OCI-LY7 (cell line): ENCODE measurements at regions not wholly inside any gene's neighbourhood (a gene's known extent, or its start where the extent isn't known, plus 50 kb on each side); places are given as distances from the start of the nearest gene placed in this dataset.
"Not testable (repeated sequence)": the region's sequence is repeated elsewhere in the genome, so short reads cannot be mapped to it uniquely, and the experiment has no call there.

ENCODE experiments used
- BruUV-seq: library from RNA; stranded (reverse); fragments of 400-500 nt; replicated peaks from 2 replicates; lab custom pipeline; 2021; lab: Mats Ljungman, UMichigan
- CTCF ChIA-PET: fragments of 300-600 bp; sonication (Branson Sonifier 250); formaldehyde crosslinking; loops from one replicate; lab custom pipeline; 2022; ENCODE audit warnings: antibody characterized with exemption; ENCODE audit not compliant: unreplicated experiment; lab: Charles Lee
- POLR2A ChIA-PET: fragments of 300-600 bp; sonication (Branson Sonifier 250); formaldehyde crosslinking; loops from one replicate; lab custom pipeline; 2022; ENCODE audit warnings: antibody characterized with exemption; lab: Charles Lee
- DNase-seq: peaks from one replicate; pipeline ENCODE4 v3.0.0-alpha.2; 2015; ENCODE audit warnings: low spot score
- H2AFZ ChIP-seq: fragments of 200-600 bp; sonication (generic), shearing (Covaris generic); 2 replicates; pipeline ENCODE4 v1.6.1; 2014; ENCODE audit warnings: mild to moderate bottlenecking, antibody characterized with exemption, low read length, moderate library complexity
- H3K27ac ChIP-seq: fragments of 200-600 bp; sonication (generic); 2 replicates; pipeline ENCODE4 v1.5.1; 2014; ENCODE audit warnings: mixed run types, low read depth, mild to moderate bottlenecking, moderate library complexity, low read length, inconsistent platforms; ENCODE audit not compliant: poor library complexity, severe bottlenecking
- H3K36me3 ChIP-seq: fragments of 200-600 bp; sonication (generic); 2 replicates; pipeline ENCODE4 v1.6.1; 2014; ENCODE audit warnings: mild to moderate bottlenecking, antibody characterized with exemption, low read length, moderate library complexity, mixed read lengths; ENCODE audit not compliant: insufficient read depth
- H3K4me1 ChIP-seq: fragments of 200-600 bp; sonication (generic); 2 replicates; pipeline ENCODE4 v1.5.1; 2014; ENCODE audit warnings: mild to moderate bottlenecking, low read length; ENCODE audit not compliant: insufficient read depth, poor library complexity, severe bottlenecking
- H3K4me2 ChIP-seq: fragments of 200-600 bp; sonication (generic); 2 replicates; pipeline ENCODE4 v1.6.1; 2014; ENCODE audit warnings: mild to moderate bottlenecking, low read length
- H3K4me3 ChIP-seq: fragments of 200-600 bp; sonication (generic); 2 replicates; pipeline ENCODE4 v1.5.1; 2014; ENCODE audit warnings: mild to moderate bottlenecking, low read depth, low read length; ENCODE audit not compliant: poor library complexity, severe bottlenecking
- H3K79me2 ChIP-seq: fragments of 200-600 bp; sonication (generic); 2 replicates; pipeline ENCODE4 v1.6.1; 2016; ENCODE audit warnings: low read depth, mild to moderate bottlenecking, low read length, moderate library complexity, mixed read lengths; ENCODE audit not compliant: insufficient read depth
- H3K9me2 ChIP-seq: fragments of 200-600 bp; sonication (generic); 2 replicates; pipeline ENCODE4 v1.6.1; 2016; ENCODE audit warnings: mild to moderate bottlenecking, low read length, mixed read lengths; ENCODE audit not compliant: insufficient read depth
- H3K9me3 ChIP-seq: fragments of 200-600 bp; sonication (generic); 2 replicates; pipeline ENCODE4 v1.6.1; 2014; ENCODE audit warnings: mild to moderate bottlenecking, mixed run types, low read length, mixed read lengths
- H4K20me1 ChIP-seq: fragments of 200-600 bp; sonication (generic); 2 replicates; pipeline ENCODE4 v1.6.1; 2014; ENCODE audit warnings: mild to moderate bottlenecking, antibody characterized with exemption, low read length, moderate library complexity, mixed read lengths; ENCODE audit not compliant: insufficient read depth
- CTCF ChIP-seq: fragments of 200-600 bp; sonication (generic); conservative IDR thresholded peaks from 2 replicates; pipeline ENCODE4 v1.5.1; 2014; ENCODE audit warnings: mild to moderate bottlenecking, antibody characterized with exemption, low read length, moderate library complexity, mixed read lengths
- EZH2phosphoT487 ChIP-seq: fragments of 200-600 bp; sonication (generic); IDR thresholded peaks from 2 replicates; pipeline ENCODE4 v1.6.1; 2018; ENCODE audit warnings: low read depth, borderline replicate concordance, mild to moderate bottlenecking, mixed run types, antibody characterized with exemption, low read length, moderate library complexity, mixed read lengths
- intact Hi-C: fragments of 100-400 bp; cut with micrococcal nuclease; formaldehyde crosslinking; loops from one replicate; pipeline ENCODE4 v1.10.0; 2022; ENCODE audit not compliant: unreplicated experiment

- intact Hi-C loops = no loop called here
- no TSS peak for BruUV-seq
- Histone ChIP-seq H3K27ac (no peak overlapping the region), H3K79me2 (no peaks in the 10 kb centered on the region), H2AFZ (no peak overlapping the region), H3K4me3 (no peak overlapping the region), H3K4me2 (no peak overlapping the region), H3K36me3 (no peaks in the 10 kb centered on the region), H3K9me3 (no peaks in the 10 kb centered on the region), H3K4me1 (no peaks in the 10 kb centered on the region), H4K20me1 (no peaks in the 10 kb centered on the region), H3K9me2 (no peaks in the 10 kb centered on the region)
- ChIA-PET POLR2A (no interaction called here), CTCF (no interaction called here)
- no peak for DNase-seq
- TF ChIP-seq CTCF = no peak
- no peak for TF ChIP-seq EZH2phosphoT487
Observed at GRCh38 chr6:103505155-103505518, 1354.6 kb downstream of the HACE1 start.

GRCh38 chr6:103504501-103505154 is 1355.1 kb downstream of the HACE1 start:
- intact Hi-C loops = no loop called here
- Histone ChIP-seq H3K4me1 (no peaks in the 10 kb centered on the region), H2AFZ (no peak overlapping the region), H3K4me3 (no peak overlapping the region), H3K9me3 (no peaks in the 10 kb centered on the region), H3K9me2 (no peaks in the 10 kb centered on the region), H3K27ac (no peak overlapping the region), H4K20me1 (no peaks in the 10 kb centered on the region), H3K79me2 (no peaks in the 10 kb centered on the region), H3K4me2 (no peak overlapping the region), H3K36me3 (no peaks in the 10 kb centered on the region)
- BruUV-seq = no TSS peak
- ChIA-PET POLR2A (no interaction called here), CTCF (no interaction called here)
- no peak for TF ChIP-seq CTCF
- TF ChIP-seq EZH2phosphoT487 = no peak
- DNase-seq = no peak

GRCh38 chr6:103496588-103496987 is 1363.1 kb downstream of the HACE1 start:
- H4K20me1 ChIP-seq, BruUV-seq, H3K4me3 ChIP-seq, CTCF ChIA-PET, POLR2A ChIA-PET, H3K9me3 ChIP-seq, H3K36me3 ChIP-seq, H3K79me2 ChIP-seq, H3K4me2 ChIP-seq, intact Hi-C loops, H3K4me1 ChIP-seq, H3K27ac ChIP-seq, DNase-seq, H3K9me2 ChIP-seq, H2AFZ ChIP-seq: not testable (repeated sequence)
